HG03159 (cell line): ENCODE measurements at regions not wholly inside any gene's neighbourhood (a gene's known extent, or its start where the extent isn't known, plus 50 kb on each side); places are given as distances from the start of the nearest gene placed in this dataset.

ENCODE experiments used
- ATAC-seq: cut with Tn5 transposase; IDR thresholded peaks from one replicate; pipeline ENCODE4 v1.9.1; 2021; ENCODE audit warnings: mild to moderate bottlenecking, moderate library complexity; ENCODE audit not compliant: unreplicated experiment

- no peak for ATAC-seq
Observed at GRCh38 chr2:120599656-120600055, 136.0 kb upstream of the GLI2 start.

- ATAC-seq = no peak
Observed at GRCh38 chr2:120600335-120600734, 135.3 kb upstream of the GLI2 start.

- ATAC-seq = no peak
Observed at GRCh38 chr2:120600786-120601185, 134.9 kb upstream of the GLI2 start.

GRCh38 chr2:120601566-120601965 lies 134.1 kb upstream of the GLI2 start:
- no peak for ATAC-seq

GRCh38 chr2:120602251-120602650 lies 133.4 kb upstream of the GLI2 start:
- no peak for ATAC-seq

- no peak for ATAC-seq
Observed at GRCh38 chr2:120604767-120605166, 130.9 kb upstream of the GLI2 start.

- no peak for ATAC-seq
Observed at GRCh38 chr2:120605231-120605935, 130.3 kb upstream of the GLI2 start.

GRCh38 chr2:120606280-120606679 lies 129.4 kb upstream of the GLI2 start:
- ATAC-seq = no peak

GRCh38 chr2:120606931-120607330 lies 128.7 kb upstream of the GLI2 start:
- ATAC-seq = no peak

GRCh38 chr2:120607506-120607905 lies 128.2 kb upstream of the GLI2 start:
- no peak for ATAC-seq

GRCh38 chr2:120607996-120608395 lies 127.7 kb upstream of the GLI2 start:
- ATAC-seq = no peak

GRCh38 chr2:120609826-120610395 lies 125.8 kb upstream of the GLI2 start:
- ATAC-seq = no peak

GRCh38 chr2:120611016-120611415 lies 124.7 kb upstream of the GLI2 start:
- no peak for ATAC-seq

- no peak for ATAC-seq
Observed at GRCh38 chr2:120611961-120612360, 123.7 kb upstream of the GLI2 start.

- no peak for ATAC-seq
Observed at GRCh38 chr2:120612471-120612870, 123.2 kb upstream of the GLI2 start.

GRCh38 chr2:120612931-120613330 lies 122.7 kb upstream of the GLI2 start:
- no peak for ATAC-seq

GRCh38 chr2:120613742-120614571 lies 121.7 kb upstream of the GLI2 start:
- no peak for ATAC-seq

GRCh38 chr2:120614901-120615300 lies 120.8 kb upstream of the GLI2 start:
- no peak for ATAC-seq

- no peak for ATAC-seq
Observed at GRCh38 chr2:120616261-120616660, 119.4 kb upstream of the GLI2 start.

- ATAC-seq = no peak
Observed at GRCh38 chr2:120617055-120617454, 118.6 kb upstream of the GLI2 start.

- no peak for ATAC-seq
Observed at GRCh38 chr2:120618830-120619229, 116.8 kb upstream of the GLI2 start.

- no peak for ATAC-seq
Observed at GRCh38 chr2:120619579-120619978, 116.1 kb upstream of the GLI2 start.
